ENCODE measurements at regions not wholly inside any gene's neighbourhood (a gene's known extent, or its start where the extent isn't known, plus 50 kb on each side); places are given as distances from the start of the nearest gene placed in this dataset.

DNA sequence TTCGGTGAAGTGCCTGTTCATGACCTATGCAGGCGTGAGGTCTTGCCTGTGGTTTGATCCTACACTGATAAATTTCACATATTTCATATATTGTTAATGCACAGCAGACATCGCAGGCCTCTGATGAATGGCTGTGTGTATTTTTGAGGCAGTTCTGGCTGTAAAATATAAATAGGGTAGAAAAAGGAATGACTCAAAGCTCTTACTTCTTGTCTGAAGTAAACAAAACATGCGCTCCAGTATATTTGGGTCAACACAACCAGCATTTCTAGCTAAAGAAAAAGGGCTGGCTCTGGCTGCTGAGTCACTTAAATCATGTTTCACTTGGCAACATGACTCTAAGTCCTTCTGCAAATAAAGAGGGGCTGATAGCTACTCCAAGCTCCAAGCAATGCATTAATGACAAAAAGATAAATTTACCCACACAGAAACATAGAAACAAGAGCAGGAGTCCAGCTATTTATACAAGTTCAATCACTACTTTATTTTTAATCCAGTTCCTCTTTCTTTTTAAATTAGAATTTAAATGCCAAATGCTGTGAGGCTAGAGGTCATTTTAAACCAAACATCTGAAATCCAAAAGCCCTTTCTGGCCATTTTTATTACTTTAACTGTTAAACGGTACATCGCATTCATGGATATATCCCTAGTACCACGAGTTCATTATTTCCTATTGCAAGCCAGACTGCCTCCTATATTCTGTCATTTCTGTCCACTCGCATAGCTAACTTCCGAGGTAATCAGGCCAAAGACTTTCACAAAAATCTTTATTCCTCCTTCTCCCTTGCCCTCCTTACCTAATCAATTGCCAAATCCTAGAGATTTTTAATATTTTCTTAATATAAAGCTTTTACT lies 54.3 kb upstream of the TMCC3 start:
- peaks cover 9% of the 10 kb centered on the region for H3K4me1 Mint-ChIP-seq
- H3K4me3 Mint-ChIP-seq, result no peak overlapping the region
- WGBS (ENCODE audit: insufficient coverage), result 78% methylated on average over 4 of the region's 9 CpGs
- no peaks in the 10 kb centered on the region for H3K9me3 ChIP-seq (replicated peaks in 1 of 2; ENCODE audit: control insufficient read depth in 1 of 2, insufficient read depth in 1 of 2, low read length in 2 of 2)
- H3K4me2 ChIP-seq (replicated peaks; ENCODE audit: extremely low read depth, low read length, poor library complexity, severe bottlenecking), result no peak overlapping the region
- H3K36me3 Mint-ChIP-seq, result peaks cover 0 to under 1% of the 10 kb centered on the region in 2 donors
- H3K27ac Mint-ChIP-seq, result no peak overlapping the region
- H3K4me3 ChIP-seq (replicated peaks in 1 of 3; ENCODE audit: low read depth in 2 of 3, low read length in 3 of 3), result no peak overlapping the region
- no peaks in the 10 kb centered on the region for H3K79me2 ChIP-seq (ENCODE audit: insufficient read depth, low read length)
- H3K9ac ChIP-seq (ENCODE audit: insufficient read depth, low read length, poor library complexity, severe bottlenecking), result no peak overlapping the region
- H4K20me1 ChIP-seq (ENCODE audit: insufficient read depth, low read length), result no peaks in the 10 kb centered on the region
- no peaks in the 10 kb centered on the region for H3K36me3 ChIP-seq (replicated peaks in 1 of 2; ENCODE audit: control insufficient read depth in 1 of 2, insufficient read depth in 2 of 2, low read length in 2 of 2)
- H3K27me3 ChIP-seq (ENCODE audit: control insufficient read depth in 2 of 2, insufficient read depth in 2 of 2, low read length in 2 of 2), result peaks cover 0 to 2% of the 10 kb centered on the region in 2 donors
- no peak overlapping the region for H3K27ac ChIP-seq (ENCODE audit: low read depth in 1 of 2, low read length in 2 of 2)
- intact Hi-C loops (cut with micrococcal nuclease), result no loop called here
- DNase-seq, result no peak
- no peak overlapping the region for H2AFZ ChIP-seq (ENCODE audit: insufficient read depth, low read depth, low read length, poor library complexity, severe bottlenecking)
- peaks cover 0 to 3% (median 0%) of the 10 kb centered on the region in 7 donors for H3K9me3 Mint-ChIP-seq
- H3K4me1 ChIP-seq (ENCODE audit: control insufficient read depth in 1 of 2, insufficient read depth in 2 of 2, low read length in 2 of 2), result peaks cover 3 to 5% of the 10 kb centered on the region in 2 donors
- peaks cover 0 to 4% (median 2%) of the 10 kb centered on the region in 3 donors for H3K27me3 Mint-ChIP-seq (ENCODE audit: low read depth in 3 of 3)
- TF ChIP-seq, protein P1, sequence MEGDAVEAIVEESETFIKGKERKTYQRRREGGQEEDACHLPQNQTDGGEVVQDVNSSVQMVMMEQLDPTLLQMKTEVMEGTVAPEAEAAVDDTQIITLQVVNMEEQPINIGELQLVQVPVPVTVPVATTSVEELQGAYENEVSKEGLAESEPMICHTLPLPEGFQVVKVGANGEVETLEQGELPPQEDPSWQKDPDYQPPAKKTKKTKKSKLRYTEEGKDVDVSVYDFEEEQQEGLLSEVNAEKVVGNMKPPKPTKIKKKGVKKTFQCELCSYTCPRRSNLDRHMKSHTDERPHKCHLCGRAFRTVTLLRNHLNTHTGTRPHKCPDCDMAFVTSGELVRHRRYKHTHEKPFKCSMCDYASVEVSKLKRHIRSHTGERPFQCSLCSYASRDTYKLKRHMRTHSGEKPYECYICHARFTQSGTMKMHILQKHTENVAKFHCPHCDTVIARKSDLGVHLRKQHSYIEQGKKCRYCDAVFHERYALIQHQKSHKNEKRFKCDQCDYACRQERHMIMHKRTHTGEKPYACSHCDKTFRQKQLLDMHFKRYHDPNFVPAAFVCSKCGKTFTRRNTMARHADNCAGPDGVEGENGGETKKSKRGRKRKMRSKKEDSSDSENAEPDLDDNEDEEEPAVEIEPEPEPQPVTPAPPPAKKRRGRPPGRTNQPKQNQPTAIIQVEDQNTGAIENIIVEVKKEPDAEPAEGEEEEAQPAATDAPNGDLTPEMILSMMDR (IDR thresholded peaks at IDR 0.05), result no peak

- Histone ChIP-seq H3K27ac (ENCODE audit: low read depth in 1 of 2, low read length in 2 of 2) (no peak overlapping the region), H3K4me3 (replicated peaks in 1 of 3; ENCODE audit: low read depth in 2 of 3, low read length in 3 of 3) (no peak overlapping the region), H2AFZ (ENCODE audit: insufficient read depth, low read depth, low read length, poor library complexity, severe bottlenecking) (no peak overlapping the region)
Observed at GRCh38 chr12:94702696-94703095, 52.3 kb upstream of the TMCC3 start.

More at GRCh38 chr12:94702696-94703095, 52.3 kb upstream of the TMCC3 start:
- H3K27me3 ChIP-seq (ENCODE audit: control insufficient read depth in 2 of 2, insufficient read depth in 2 of 2, low read length in 2 of 2), result peaks cover 0 to 2% of the 10 kb centered on the region in 2 donors
- Mint-ChIP-seq H3K27me3 (ENCODE audit: low read depth in 3 of 3) (peaks cover 0 to 4% (median 2%) of the 10 kb centered on the region in 3 donors), H3K4me3 (no peak overlapping the region), H3K9me3 (peaks cover 0 to 13% (median 8%) of the 10 kb centered on the region in 7 donors), H3K4me1 (peaks cover 14% of the 10 kb centered on the region), H3K27ac (no peak overlapping the region), H3K36me3 (peaks cover 5 to 9% of the 10 kb centered on the region in 2 donors)
- no CpG with 5 or more reads among the region's 4 CpGs for WGBS (ENCODE audit: insufficient coverage)
- no peak overlapping the region for H3K4me2 ChIP-seq (replicated peaks; ENCODE audit: extremely low read depth, low read length, poor library complexity, severe bottlenecking)
- TF ChIP-seq, protein P1 (IDR thresholded peaks at IDR 0.05), result no peak
- H3K79me2 ChIP-seq (ENCODE audit: insufficient read depth, low read length), result no peaks in the 10 kb centered on the region
- peaks cover 7 to 9% of the 10 kb centered on the region in 2 donors for H3K4me1 ChIP-seq (ENCODE audit: control insufficient read depth in 1 of 2, insufficient read depth in 2 of 2, low read length in 2 of 2)
- no peak for DNase-seq
- H3K36me3 ChIP-seq (replicated peaks in 1 of 2; ENCODE audit: control insufficient read depth in 1 of 2, insufficient read depth in 2 of 2, low read length in 2 of 2), result no peaks in the 10 kb centered on the region
- H3K9me3 ChIP-seq (replicated peaks in 1 of 2; ENCODE audit: control insufficient read depth in 1 of 2, insufficient read depth in 1 of 2, low read length in 2 of 2), result no peaks in the 10 kb centered on the region
- H3K9ac ChIP-seq (ENCODE audit: insufficient read depth, low read length, poor library complexity, severe bottlenecking), result no peak overlapping the region
- H4K20me1 ChIP-seq (ENCODE audit: insufficient read depth, low read length), result no peaks in the 10 kb centered on the region
- intact Hi-C loops (cut with micrococcal nuclease), result no loop called here

Data from CD14-positive monocyte (primary cell).